Neural cell (in vitro differentiated cells): ENCODE measurements at regions not wholly inside any gene's neighbourhood (a gene's known extent, or its start where the extent isn't known, plus 50 kb on each side); places are given as distances from the start of the nearest gene placed in this dataset.

Source experiments
- H2AFZ ChIP-seq: fragments of 200-600, 300-800 bp; sonication (generic), shearing (Covaris generic); 2 replicates; pipeline ENCODE4 v1.6.0; 2014; ENCODE audit warnings: low read depth, mild to moderate bottlenecking, antibody characterized with exemption, low read length, moderate library complexity
- H3F3A ChIP-seq: fragments of 200-600 bp; shearing (Covaris generic); 2 replicates; pipeline ENCODE4 v1.6.1; 2016; ENCODE audit warnings: mild to moderate bottlenecking, moderate library complexity, mixed read lengths, antibody characterized with exemption, low read length; ENCODE audit not compliant: insufficient read depth, poor library complexity, severe bottlenecking
- H3K27ac ChIP-seq: fragments of 200-600, 300-800 bp; sonication (generic), shearing (Covaris generic); 2 replicates; pipeline ENCODE4 v1.5.1; 2014; ENCODE audit warnings: mild to moderate bottlenecking, low read length, moderate library complexity
- H3K27me3 ChIP-seq: fragments of 300-800, 200-600 bp; sonication (generic), shearing (Covaris generic); 2 replicates; pipeline ENCODE4 v1.6.0; 2014; ENCODE audit warnings: mild to moderate bottlenecking, low read depth, low read length, moderate library complexity; ENCODE audit not compliant: insufficient read depth
- H3K36me3 ChIP-seq: fragments of 300-800, 200-600 bp; sonication (generic), shearing (Covaris generic); 2 replicates; pipeline ENCODE4 v1.5.1; 2014; ENCODE audit warnings: mild to moderate bottlenecking, antibody characterized with exemption, low read length, moderate library complexity; ENCODE audit not compliant: insufficient read depth
- H3K4me2 ChIP-seq: fragments of 300-800, 200-600 bp; sonication (generic), shearing (Covaris generic); 2 replicates; pipeline ENCODE4 v1.6.0; 2014; ENCODE audit warnings: mild to moderate bottlenecking, low read length
- H3K4me3 ChIP-seq: fragments of 300-800, 200-600 bp; sonication (generic), shearing (Covaris generic); 2 replicates; pipeline ENCODE4 v1.5.1; 2014; ENCODE audit warnings: mild to moderate bottlenecking, low read length, moderate library complexity
- H3K79me2 ChIP-seq: fragments of 200-600 bp; shearing (Covaris generic); replicated peaks from 2 replicates; pipeline ENCODE4 v1.6.0; 2014; ENCODE audit warnings: mild to moderate bottlenecking, low read length, moderate library complexity; ENCODE audit not compliant: insufficient read depth
- H3K9ac ChIP-seq: fragments of 300-800, 200-600 bp; sonication (generic), shearing (Covaris generic); 2 replicates; pipeline ENCODE4 v1.6.1; 2016; ENCODE audit warnings: mild to moderate bottlenecking, low read length, mixed read lengths
- H3K9me2 ChIP-seq: fragments of 200-600 bp; shearing (Covaris generic); 2 replicates; pipeline ENCODE4 v1.6.1; 2016; ENCODE audit warnings: mild to moderate bottlenecking, low read length, mixed read lengths; ENCODE audit not compliant: insufficient read depth
- H3K9me3 ChIP-seq: fragments of 200-600, 300-800 bp; sonication (generic), shearing (Covaris generic); 2 replicates; pipeline ENCODE4 v1.6.1; 2016; ENCODE audit warnings: mild to moderate bottlenecking, mixed run types, low read length, moderate library complexity, mixed read lengths
- H4K20me1 ChIP-seq: fragments of 200-600 bp; shearing (Covaris generic); 2 replicates; pipeline ENCODE4 v1.6.1; 2016; ENCODE audit warnings: mild to moderate bottlenecking, mixed run types; ENCODE audit not compliant: insufficient read depth
- CTCF ChIP-seq: fragments of 450-650 bp; IDR thresholded peaks from 2 replicates; pipeline ENCODE4 v1.5.1; 2014; ENCODE audit warnings: antibody characterized with exemption, mild to moderate bottlenecking, moderate library complexity; ENCODE audit not compliant: poor library complexity, severe bottlenecking
- EP300 ChIP-seq: fragments of 450-650 bp; conservative IDR thresholded peaks from 2 replicates; pipeline ENCODE4 v1.6.1; 2014; ENCODE audit warnings: antibody characterized with exemption, mild to moderate bottlenecking, moderate library complexity; ENCODE audit not compliant: poor library complexity, severe bottlenecking
- EZH2 ChIP-seq: fragments of 200-600, 300-800 bp; shearing (Covaris generic), sonication (generic); IDR thresholded peaks from 2 replicates; pipeline ENCODE4 v1.6.1; 2014; ENCODE audit warnings: antibody characterized with exemption, low read length, borderline replicate concordance, mild to moderate bottlenecking; ENCODE audit not compliant: insufficient read depth, poor library complexity, severe bottlenecking
- MXI1 ChIP-seq: fragments of 450-650 bp; conservative IDR thresholded peaks from 2 replicates; pipeline ENCODE4 v1.6.1; 2014; ENCODE audit warnings: antibody characterized with exemption, mild to moderate bottlenecking; ENCODE audit not compliant: poor library complexity, severe bottlenecking
- POLR2AphosphoS5 ChIP-seq: IDR thresholded peaks from 2 replicates; pipeline ENCODE4 v1.6.1; 2012
- RAD21 ChIP-seq: fragments of 450-650 bp; conservative IDR thresholded peaks from 2 replicates; pipeline ENCODE4 v1.6.1; 2014; ENCODE audit warnings: antibody characterized with exemption, mild to moderate bottlenecking, moderate library complexity
- REST ChIP-seq: IDR thresholded peaks from 2 replicates; pipeline ENCODE4 v1.6.1; 2012; ENCODE audit warnings: borderline replicate concordance
- SMC3 ChIP-seq: fragments of 450-650 bp; conservative IDR thresholded peaks from 2 replicates; pipeline ENCODE4 v1.6.1; 2014; ENCODE audit warnings: antibody characterized with exemption, mild to moderate bottlenecking, moderate library complexity; ENCODE audit not compliant: poor library complexity
- TAF1 ChIP-seq: IDR thresholded peaks from 2 replicates; pipeline ENCODE4 v1.6.1; 2012; ENCODE audit warnings: low read depth

GRCh38 chr10:123294886-123295285, 140.7 kb downstream of the BUB3 start:
- H3K36me3 ChIP-seq = no peaks in the 10 kb centered on the region
- H3K9ac ChIP-seq = no peak overlapping the region
- H2AFZ ChIP-seq = no peak overlapping the region

DNA sequence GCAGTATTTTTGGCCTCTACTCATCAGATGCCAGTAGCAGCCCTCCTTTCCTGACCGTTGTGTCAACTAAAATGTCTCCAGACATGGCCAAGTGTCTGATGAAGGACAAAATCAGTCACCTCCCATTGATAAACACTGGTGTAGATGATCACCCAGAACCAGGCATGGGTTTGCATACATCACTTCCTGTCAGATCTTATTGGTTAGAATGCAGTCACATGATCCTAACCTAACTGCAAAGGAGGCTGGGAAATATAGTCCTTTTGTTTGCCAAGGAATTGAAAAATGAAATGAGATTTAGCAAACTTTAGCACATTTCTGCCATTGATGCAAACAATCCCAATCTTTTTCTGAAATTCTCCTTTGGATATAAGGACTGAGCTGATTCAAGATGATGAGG, 141.4 kb downstream of the BUB3 start:
- H3K27ac ChIP-seq = no peak overlapping the region
- H3K27me3 ChIP-seq = no peaks in the 10 kb centered on the region
- H3K4me3 ChIP-seq = no peak overlapping the region
- no peaks in the 10 kb centered on the region for H3K9me3 ChIP-seq
- no peak overlapping the region for H3K4me2 ChIP-seq
- no peaks in the 10 kb centered on the region for H3F3A ChIP-seq
- no peaks in the 10 kb centered on the region for H3K9me2 ChIP-seq
- no peaks in the 10 kb centered on the region for H3K79me2 ChIP-seq
- H3K36me3 ChIP-seq = no peaks in the 10 kb centered on the region
- H4K20me1 ChIP-seq = no peaks in the 10 kb centered on the region
- H2AFZ ChIP-seq = no peak overlapping the region
- H3K9ac ChIP-seq = no peak overlapping the region
- TF ChIP-seq EP300 (no peak), EZH2 (no peak), MXI1 (no peak), POLR2AphosphoS5 (no peak), RAD21 (no peak), TAF1 (no peak), SMC3 (no peak), REST (no peak)

More at GRCh38 chr10:123294886-123295285, 140.7 kb downstream of the BUB3 start:
- H3K27ac ChIP-seq = no peak overlapping the region
- H3K27me3 ChIP-seq = no peaks in the 10 kb centered on the region
- no peak overlapping the region for H3K4me3 ChIP-seq
- no peaks in the 10 kb centered on the region for H4K20me1 ChIP-seq
- no peaks in the 10 kb centered on the region for H3K9me3 ChIP-seq
- H3F3A ChIP-seq = no peaks in the 10 kb centered on the region
- no peaks in the 10 kb centered on the region for H3K79me2 ChIP-seq
- TF ChIP-seq MXI1 (no peak), EZH2 (no peak), TAF1 (no peak), CTCF (no peak), RAD21 (no peak), EP300 (no peak), SMC3 (no peak), REST (no peak), POLR2AphosphoS5 (no peak)
- H3K9me2 ChIP-seq = no peaks in the 10 kb centered on the region
- no peak overlapping the region for H3K4me2 ChIP-seq
